ENCODE measurements at regions not wholly inside any gene's neighbourhood (a gene's known extent, or its start where the extent isn't known, plus 50 kb on each side); places are given as distances from the start of the nearest gene placed in this dataset.

DNA sequence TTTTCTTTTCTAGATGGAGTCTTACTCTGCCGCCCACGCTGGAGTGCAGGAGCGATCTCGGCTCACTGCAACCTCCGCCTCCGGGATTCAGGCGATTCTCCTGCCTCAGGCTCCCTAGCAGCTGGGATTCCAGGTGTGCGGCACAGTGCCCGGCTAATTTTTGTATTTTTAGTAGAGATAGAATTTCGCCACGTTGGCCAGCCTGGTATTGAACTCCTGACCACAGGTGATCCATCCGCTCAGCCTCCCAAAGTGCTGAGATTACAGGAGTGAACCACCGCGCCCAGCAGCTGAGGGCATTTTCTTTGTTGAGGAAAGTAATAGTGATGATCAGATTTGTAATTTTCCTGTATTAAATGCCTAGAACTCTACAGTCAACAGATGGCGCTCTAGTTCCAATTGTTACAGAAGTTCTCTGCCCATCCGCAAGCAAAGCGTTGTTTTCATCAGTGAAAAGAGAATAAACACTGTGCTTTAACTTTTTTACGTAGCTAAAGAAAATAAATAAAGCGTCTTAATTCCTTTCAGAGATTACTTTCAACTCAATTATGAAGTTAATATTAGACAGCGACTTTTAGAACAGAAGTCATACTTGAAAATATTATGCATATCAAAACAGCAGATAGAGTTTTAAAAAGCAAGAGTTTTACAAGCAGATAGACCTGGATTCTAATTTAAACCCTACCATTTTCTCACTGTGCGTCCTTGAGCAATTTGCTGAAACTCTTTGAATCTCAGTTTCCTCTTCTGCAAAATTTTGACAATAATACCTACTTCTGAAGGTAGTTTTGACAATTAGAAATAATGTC lies 335.1 kb downstream of the DUSP6 start:
- intact Hi-C loops (cut with DNase I) = no loop called here
- TF ChIP-seq, protein P1, sequence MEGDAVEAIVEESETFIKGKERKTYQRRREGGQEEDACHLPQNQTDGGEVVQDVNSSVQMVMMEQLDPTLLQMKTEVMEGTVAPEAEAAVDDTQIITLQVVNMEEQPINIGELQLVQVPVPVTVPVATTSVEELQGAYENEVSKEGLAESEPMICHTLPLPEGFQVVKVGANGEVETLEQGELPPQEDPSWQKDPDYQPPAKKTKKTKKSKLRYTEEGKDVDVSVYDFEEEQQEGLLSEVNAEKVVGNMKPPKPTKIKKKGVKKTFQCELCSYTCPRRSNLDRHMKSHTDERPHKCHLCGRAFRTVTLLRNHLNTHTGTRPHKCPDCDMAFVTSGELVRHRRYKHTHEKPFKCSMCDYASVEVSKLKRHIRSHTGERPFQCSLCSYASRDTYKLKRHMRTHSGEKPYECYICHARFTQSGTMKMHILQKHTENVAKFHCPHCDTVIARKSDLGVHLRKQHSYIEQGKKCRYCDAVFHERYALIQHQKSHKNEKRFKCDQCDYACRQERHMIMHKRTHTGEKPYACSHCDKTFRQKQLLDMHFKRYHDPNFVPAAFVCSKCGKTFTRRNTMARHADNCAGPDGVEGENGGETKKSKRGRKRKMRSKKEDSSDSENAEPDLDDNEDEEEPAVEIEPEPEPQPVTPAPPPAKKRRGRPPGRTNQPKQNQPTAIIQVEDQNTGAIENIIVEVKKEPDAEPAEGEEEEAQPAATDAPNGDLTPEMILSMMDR (IDR thresholded peaks at IDR 0.05) = peak; percentile 47 to 75 (median 67)
- no peak for TF ChIP-seq POLR2A (IDR thresholded peaks at IDR 0.05)
- H3K4me1 ChIP-seq = peaks cover 8% of the 10 kb centered on the region
- H3K9me3 ChIP-seq = no peaks in the 10 kb centered on the region
- 8 to 10% methylated on average over 21 of the region's 21 CpGs for whole genome bisulfite sequencing, 2 donors
- H3K36me3 ChIP-seq (replicated peaks in 1 of 2; ENCODE audit: insufficient read depth in 1 of 2, low read depth in 2 of 2) = no peaks in the 10 kb centered on the region
- peak; percentile 25 to 57 (median 33) for DNase-seq
- no peaks in the 10 kb centered on the region for H3K27me3 ChIP-seq
- H3K4me3 ChIP-seq = no peak overlapping the region
- H3K27ac ChIP-seq = no peak overlapping the region
- peak; percentile 58 for ATAC-seq

- ATAC-seq (no peak), DNase-seq (no peak)
- Histone ChIP-seq H3K9me3 (no peaks in the 10 kb centered on the region), H3K4me3 (no peak overlapping the region), H3K4me1 (peaks cover 8% of the 10 kb centered on the region), H3K27ac (no peak overlapping the region), H3K36me3 (replicated peaks in 1 of 2; ENCODE audit: insufficient read depth in 1 of 2, low read depth in 2 of 2) (no peaks in the 10 kb centered on the region), H3K27me3 (no peaks in the 10 kb centered on the region)
- no peak for TF ChIP-seq POLR2A (IDR thresholded peaks at IDR 0.05)
- TF ChIP-seq, protein P1 (IDR thresholded peaks at IDR 0.05) = no peak
- intact Hi-C loops (cut with DNase I) = no loop called here
- 76 to 91% methylated on average over 1 of the region's 1 CpG for WGBS, 2 donors
These were observed 336.9 kb downstream of the DUSP6 start for GRCh38 chr12:89015419-89015818.

GRCh38 chr12:88998421-88998820 lies 353.9 kb downstream of the DUSP6 start:
- Histone ChIP-seq H3K9me3 (no peaks in the 10 kb centered on the region), H3K4me3 (no peak overlapping the region), H3K27ac (no peak overlapping the region), H3K4me1 (no peaks in the 10 kb centered on the region), H3K27me3 (no peaks in the 10 kb centered on the region), H3K36me3 (replicated peaks in 1 of 2; ENCODE audit: insufficient read depth in 1 of 2, low read depth in 2 of 2) (no peaks in the 10 kb centered on the region)
- intact Hi-C loops (cut with DNase I) = loop anchor here (5.0 kb wide), 1 partner anchor 886 kb away; no protein-coding TSS in a partner anchor
- no peak for ATAC-seq
- DNase-seq = no peak
- WGBS, 2 donors = 63 to 72% methylated on average over 2 of the region's 2 CpGs
- TF ChIP-seq POLR2A (IDR thresholded peaks at IDR 0.05) = no peak
- TF ChIP-seq, protein P1 (IDR thresholded peaks at IDR 0.05) = no peak

- Histone ChIP-seq H3K4me3 (no peak overlapping the region), H3K9me3 (no peaks in the 10 kb centered on the region), H3K4me1 (no peaks in the 10 kb centered on the region), H3K36me3 (replicated peaks in 1 of 2; ENCODE audit: insufficient read depth in 1 of 2, low read depth in 2 of 2) (no peaks in the 10 kb centered on the region), H3K27ac (no peak overlapping the region), H3K27me3 (no peaks in the 10 kb centered on the region)
- ATAC-seq (no peak), DNase-seq (no peak)
- WGBS, 2 donors = 76 to 82% methylated on average over 2 of the region's 2 CpGs
- TF ChIP-seq, protein P1 (IDR thresholded peaks at IDR 0.05) = no peak
- no peak for TF ChIP-seq POLR2A (IDR thresholded peaks at IDR 0.05)
- intact Hi-C loops (cut with DNase I) = loop anchor here (5.0 kb wide), 1 partner anchor 884 kb away; no protein-coding TSS in a partner anchor
These were observed 356.0 kb downstream of the DUSP6 start for GRCh38 chr12:88996200-88996788.
